ENCODE measurements at regions not wholly inside any gene's neighbourhood (a gene's known extent, or its start where the extent isn't known, plus 50 kb on each side); places are given as distances from the start of the nearest gene placed in this dataset.
A peak's percentile ranks its signal among the peaks of the same experiment; 100 is the strongest.

DNA sequence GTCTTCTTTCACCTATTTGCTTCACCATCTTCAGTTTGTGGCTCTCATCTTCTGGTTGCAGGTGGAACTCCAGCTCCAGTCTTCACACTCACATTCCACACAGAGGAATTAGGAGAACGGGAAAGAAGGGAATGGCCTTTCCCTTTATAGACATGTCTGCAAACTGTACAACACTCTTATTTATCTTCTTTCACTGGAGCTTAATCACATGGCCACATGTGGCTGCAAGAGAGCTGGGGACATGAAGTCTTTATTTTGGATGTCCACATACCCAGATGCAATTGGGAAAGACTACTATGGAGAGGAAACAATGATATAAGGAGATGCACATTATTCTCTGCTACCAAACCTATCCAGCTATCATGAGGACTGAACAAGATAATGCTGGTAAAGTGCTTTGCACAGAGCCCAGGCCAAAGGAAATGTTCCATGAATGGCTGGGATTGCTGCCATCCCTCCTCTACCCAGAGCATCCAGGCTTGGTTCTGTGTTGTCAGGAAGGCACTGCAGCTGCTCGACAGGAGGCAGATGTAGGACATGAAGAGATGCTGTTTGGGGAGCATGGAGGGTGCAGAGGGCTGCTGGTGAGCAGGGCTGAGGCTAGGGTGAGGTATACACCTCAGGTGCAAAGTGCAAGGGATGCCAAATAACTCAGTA is 183.8 kb upstream of the TBX20 start:
- DNase-seq, result no peak

DNA sequence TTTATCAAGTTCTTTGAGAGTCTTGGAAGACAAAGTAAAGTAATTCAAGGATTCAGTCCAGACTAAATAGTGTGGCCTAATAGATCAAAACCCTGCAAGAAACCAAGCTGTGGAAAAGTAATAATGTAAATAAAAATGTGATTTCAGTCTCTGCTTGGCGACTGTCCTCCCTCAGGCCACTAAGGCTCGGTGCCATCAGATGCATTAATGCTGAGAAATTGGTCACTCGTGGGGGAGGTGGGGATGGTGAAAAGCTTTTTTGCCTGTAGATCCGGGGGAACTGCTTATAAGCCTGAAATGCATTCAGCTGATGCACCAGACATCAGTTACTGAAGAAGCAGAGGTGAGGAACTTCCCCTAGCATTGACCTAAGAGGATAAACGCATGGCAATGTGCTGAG is 182.6 kb upstream of the TBX20 start:
- no peak for DNase-seq

DNA sequence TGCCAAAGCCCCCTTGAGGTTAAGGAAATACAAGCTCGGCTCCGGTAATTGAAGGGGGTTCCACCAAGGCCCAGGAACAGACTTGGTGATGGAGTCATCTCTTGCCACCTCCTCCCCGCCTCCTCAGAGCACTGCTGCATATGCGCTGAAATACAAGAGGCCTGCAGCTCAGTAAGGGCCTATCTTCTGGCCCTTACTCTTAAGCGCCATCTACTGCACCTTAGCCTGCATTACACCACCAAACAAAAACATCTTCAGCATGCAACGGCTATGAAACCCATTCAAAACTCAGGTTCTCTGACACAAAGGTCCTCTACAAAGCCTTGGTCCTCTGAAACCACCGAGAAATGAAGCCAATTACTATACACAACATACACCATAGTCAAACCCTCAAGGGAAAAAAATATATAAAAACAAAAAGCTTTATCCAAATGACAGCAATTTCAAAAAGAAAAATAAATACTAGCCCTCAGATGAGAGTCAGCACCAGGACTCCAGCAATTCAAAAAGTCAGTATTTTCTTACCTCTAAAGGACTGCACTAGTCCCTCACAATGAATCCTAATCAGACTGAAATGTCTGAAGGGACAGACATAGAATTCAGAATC is 176.8 kb upstream of the TBX20 start:
- DNase-seq, result peak; percentile 31

- DNase-seq, result peak; percentile 64
Measured at GRCh38 chr7:35424869-35425495, 171.1 kb upstream of the TBX20 start.

DNA sequence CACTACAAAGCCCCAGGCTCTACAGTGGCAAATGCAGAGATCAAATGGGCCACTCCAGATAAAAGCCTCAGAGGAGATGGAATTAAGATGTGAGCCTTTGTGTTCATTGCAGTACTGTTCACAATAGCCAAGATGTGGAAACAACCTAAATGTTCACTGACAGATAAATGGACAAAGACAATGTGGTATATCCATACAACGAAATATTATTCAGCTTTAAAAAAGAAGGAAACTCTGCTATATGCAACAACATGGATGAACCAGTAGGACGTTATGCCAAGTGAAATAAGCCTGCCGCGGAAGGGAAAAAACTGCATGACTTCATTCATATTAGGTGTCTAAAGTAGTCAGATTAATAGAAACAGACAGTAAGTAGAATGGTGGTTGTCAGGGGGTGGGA is 170.5 kb upstream of the TBX20 start:
- no peak for DNase-seq

GRCh38 chr7:35422715-35423114 is 168.8 kb upstream of the TBX20 start:
- DNase-seq, result no peak

DNA sequence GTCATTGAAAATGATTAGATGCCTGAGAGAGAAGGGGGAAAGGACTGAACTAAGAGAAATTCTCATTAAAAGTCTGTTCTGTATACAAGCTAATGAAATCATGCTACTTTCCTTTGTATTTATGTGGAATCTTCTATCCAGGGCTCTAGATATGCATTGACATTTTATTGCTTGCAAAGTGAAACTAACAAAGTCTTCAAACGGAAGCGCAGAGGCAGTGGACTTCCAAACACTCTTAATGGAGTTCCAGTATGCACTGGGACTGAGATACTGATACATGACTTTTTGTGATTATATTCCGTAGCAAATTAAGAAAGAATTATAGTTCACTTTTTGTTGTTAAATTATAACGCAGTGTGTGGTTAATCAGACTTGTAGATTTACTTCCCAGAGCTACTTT is 166.8 kb upstream of the TBX20 start:
- no peak for DNase-seq

DNA sequence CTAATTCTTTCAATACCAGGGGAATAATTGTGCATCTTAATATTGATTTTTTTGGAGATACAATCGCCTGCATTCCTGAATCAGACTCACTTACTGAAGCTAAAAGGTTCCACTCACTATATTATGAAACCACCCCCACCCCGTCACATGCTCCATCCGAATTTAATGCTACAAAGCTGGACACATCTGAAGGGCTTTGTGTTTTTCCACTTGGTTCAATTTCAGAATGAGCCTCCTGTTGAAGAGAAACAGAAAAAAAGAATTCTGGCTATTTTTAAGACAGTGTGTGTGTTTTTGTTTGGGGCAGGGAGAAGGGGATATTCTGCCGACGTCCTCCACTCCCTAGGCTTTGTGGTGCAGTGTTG is 165.5 kb upstream of the TBX20 start:
- no peak for DNase-seq

DNA sequence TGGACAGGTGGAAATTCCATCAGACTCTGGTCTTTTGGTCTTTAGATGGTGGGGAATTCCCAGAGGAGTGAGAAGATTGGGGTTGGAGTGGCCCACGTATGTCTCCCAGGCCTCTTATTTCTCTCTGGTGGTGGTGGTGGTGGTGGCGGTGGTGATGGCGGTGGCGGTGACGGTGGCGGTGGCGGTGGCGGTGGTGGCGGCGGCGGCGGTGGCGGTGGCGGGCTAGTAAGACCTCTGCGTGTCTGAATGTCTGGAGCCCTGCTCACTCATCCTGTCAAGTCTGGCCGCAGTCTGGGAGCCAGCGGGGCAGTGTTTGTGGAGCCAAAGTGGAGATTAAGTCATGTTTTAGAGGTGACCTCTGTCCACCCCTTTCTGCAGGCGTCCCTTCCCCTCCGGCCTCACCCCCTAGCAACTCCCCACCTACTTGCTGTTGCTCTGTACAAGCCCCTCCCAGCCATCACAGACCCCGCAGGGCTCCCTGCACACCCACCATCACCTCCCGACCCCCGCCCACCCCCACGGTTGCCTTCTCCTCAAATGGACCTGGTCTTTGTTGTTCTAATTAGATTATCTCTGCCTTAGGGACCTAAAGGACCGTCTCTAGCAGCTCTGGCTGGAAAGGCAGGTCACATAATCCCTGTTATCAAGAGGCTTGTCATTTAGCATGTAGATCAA is 165.0 kb upstream of the TBX20 start:
- no peak for DNase-seq

- DNase-seq, result no peak
Measured at GRCh38 chr7:35416568-35416967, 162.7 kb upstream of the TBX20 start.

DNA sequence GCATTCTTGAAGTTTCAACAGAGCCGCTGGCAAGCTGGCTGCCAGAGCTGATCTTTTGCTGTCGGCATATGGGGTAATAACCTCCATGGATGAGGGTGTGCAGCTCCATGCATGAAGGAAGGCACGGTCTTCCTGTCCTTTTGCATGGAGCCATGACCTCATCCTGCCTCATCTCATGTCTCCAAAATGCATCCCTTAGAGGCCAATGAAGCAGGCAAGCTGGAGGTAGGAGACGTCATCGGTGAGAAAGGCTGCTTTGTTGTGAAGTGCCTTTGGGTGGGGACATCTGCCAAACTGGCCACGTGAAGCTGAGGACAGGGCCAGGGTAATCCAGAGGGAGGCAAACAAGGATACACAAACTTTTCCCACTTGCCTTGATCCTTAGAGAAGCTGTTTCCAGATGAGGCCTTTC is 161.5 kb upstream of the TBX20 start:
- DNase-seq, result no peak

- DNase-seq, result no peak
Measured at GRCh38 chr7:35411331-35411730, 157.4 kb upstream of the TBX20 start.

GRCh38 chr7:35405461-35405860 is 151.6 kb upstream of the TBX20 start:
- no peak for DNase-seq

DNA sequence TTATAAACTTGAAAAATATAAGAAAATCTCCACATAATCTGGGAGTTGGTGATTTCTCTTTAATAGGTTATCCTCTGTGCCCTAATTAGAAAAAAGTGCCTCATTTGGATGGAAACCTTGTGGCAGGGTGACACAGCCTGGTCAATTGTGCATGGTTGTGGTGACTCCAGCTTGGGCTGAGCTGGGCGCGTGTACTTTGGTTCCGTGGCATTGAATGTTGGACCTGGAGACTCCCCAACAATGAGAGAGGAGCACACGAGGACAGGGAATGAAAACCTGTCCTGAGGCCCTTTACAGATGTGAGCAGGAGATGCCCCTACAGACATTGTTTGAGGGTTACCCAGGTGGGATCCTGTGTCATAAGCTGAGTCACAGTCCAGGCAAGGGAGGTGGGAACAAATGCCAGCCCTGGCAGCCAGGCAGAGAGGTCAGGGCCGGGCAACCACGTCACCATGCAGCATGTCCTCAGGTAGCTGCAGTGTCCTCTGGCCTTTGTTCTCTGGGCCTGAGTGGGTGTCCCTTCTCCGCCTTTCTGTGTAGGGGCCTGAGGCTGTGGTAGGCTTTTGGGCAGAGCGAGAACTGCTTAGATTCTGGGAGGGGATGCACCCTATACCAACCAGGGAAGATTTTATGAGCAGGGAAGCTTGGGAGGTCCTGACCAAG is 147.4 kb upstream of the TBX20 start:
- DNase-seq, result no peak

DNA sequence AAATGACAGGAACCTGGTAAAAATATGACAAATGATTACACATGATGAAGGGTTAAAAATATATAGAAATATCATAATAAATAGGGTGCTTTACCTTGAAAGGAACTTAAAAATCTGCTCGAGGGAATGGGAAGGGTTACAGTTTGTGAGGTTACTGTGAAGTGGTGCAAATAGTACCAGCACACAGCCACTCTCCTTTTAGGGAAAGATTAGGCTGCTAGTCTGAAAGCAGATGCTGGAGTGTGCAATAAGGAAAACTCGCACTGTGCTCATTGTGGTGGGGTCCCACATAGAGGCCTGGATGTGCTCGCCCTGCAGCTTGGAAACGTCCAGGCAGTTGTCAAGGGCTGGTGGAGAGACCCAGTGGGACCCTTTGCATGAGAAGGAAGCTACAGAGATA is 145.9 kb upstream of the TBX20 start:
- no peak for DNase-seq

DNA sequence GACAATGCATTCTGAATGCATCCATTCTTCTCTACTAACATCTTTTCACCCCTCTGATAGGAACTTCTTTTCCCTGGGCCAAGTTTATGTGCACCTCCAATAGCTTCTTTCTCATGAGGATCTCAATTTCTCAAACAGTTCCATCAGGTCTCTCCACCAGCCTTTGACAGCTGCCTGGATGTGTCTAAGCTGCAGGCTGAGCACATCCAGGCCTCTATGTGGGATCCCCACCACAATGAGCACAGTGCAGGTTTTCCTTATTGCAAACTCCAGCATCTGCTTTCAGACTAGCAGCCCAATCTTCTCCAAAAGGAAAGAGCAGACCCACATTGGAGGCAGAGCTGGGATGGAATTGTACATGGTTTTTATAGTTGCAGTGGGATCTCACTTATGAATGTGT is 145.3 kb upstream of the TBX20 start:
- DNase-seq, result no peak

DNA sequence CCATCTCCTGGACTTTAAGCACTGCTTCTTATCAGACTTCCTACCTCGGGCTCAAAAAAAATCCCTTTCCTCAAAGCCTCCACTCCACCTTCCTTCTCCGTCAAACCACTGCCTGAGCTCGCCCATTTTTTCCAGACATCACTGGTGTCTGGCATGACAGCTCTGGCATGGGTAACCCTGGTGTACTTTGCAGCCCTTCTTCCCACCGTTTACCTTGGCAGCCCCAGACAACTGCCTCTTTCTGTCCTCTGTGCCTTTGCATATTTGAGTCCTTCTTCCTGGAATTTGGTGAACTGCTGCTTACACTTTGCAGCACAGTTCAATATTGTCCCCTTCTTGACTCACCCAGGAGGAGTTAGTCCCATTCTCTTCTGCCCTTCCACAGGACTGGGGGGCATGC is 144.6 kb upstream of the TBX20 start:
- DNase-seq, result no peak

DNA sequence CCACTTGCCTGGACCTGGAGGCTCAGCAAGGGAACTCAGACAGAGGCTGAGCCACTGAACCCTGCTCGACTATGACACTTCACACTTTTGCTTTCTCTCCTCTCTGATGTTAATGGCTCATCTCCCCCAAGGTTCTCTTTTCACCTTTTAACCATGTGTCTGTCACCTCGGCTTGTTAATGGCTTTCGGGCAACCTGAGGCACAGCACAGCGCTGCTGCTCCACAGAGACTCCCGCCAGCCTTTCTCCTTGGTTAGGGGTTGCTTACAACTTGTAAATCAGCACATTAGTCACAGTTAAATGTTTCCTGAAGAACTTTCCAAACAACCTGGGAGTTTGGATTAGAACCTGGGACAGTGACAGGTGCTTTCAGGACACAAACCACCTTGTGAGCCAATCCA is 136.2 kb upstream of the TBX20 start:
- no peak for DNase-seq

DNA sequence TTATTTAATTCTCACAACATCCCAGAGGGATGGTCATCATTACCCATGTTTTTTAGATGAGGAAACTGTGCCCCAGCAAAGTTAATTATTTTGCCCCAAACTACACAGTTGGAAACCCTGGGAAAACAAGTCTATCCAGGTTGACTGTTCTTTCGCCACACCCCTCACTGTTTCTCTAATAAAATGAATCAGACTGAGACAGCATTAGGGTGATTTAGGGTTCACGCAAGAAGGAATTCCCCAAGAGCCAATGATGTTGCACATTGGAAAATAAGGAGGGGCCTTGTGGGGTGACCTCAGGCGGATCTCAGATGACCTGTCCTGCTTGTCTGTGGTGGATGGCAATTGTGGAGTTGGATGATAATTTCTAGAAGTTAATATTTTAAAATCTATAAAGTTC is 135.7 kb upstream of the TBX20 start:
- no peak for DNase-seq

DNA sequence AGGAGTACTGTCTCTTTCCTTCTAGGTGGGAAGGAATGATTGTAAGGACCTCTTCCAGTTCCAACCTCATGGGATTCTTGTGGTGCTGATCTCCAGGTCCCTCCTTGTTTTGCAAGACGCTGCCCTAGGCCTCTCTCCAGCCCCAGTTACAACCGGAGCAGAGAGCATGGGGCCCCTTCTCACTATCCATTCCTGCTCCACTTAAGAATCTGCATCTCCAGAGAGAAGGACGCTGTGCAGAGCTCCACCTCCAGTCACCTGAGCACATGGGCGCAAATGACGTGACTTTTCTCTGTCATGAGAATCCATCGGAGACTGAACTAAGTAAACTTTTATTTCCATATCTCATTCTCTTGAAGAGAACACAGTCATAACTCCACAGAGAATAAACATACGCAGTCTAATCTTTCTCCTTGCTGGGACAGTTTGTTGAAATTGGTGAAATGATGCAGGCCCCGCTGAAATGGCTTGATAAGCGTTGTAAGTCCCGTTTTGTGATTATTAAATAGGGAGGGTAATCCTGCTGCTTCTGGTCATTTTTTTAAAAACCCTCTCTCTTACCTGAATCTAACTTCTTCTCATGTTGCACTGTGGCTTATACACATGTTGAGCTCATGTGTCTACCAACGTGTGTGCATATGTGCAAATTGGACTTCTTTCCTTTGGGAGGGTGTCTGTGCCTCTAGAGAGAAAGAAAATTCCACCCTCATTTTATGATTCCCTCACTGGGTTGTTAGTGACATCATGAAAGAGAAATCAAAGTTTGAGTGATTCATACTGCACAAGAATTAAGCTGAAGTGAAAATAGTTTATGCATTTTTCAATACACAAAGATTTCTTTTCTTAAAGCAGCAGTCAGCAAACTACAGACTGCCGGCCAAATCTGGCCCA is 133.2 kb upstream of the TBX20 start:
- DNase-seq, result no peak

GRCh38 chr7:35386082-35386815 is 132.3 kb upstream of the TBX20 start:
- no peak for DNase-seq

Measured in stimulated activated CD8-positive, alpha-beta memory T cell treated with anti-CD3 and anti-CD28 coated beads, Interleukin-4, amount 100 ng/mL, for 48 hours (primary cell).